HG02938 (cell line): ENCODE measurements at regions not wholly inside any gene's neighbourhood (a gene's known extent, or its start where the extent isn't known, plus 50 kb on each side); places are given as distances from the start of the nearest gene placed in this dataset.

Experiments used
- ATAC-seq: cut with Tn5 transposase; IDR thresholded peaks from one replicate; pipeline ENCODE4 v1.9.1; 2021; ENCODE audit warnings: mild to moderate bottlenecking, moderate library complexity; ENCODE audit not compliant: unreplicated experiment

GRCh38 chr6:114404339-114404955, 61.6 kb upstream of the HS3ST5 start:
- no peak for ATAC-seq

- no peak for ATAC-seq
These were observed 61.0 kb upstream of the HS3ST5 start for GRCh38 chr6:114403858-114404257.

GRCh38 chr6:114398481-114398880, 55.7 kb upstream of the HS3ST5 start:
- no peak for ATAC-seq
